IMR-90 (cell line): ENCODE measurements at regions not wholly inside any gene's neighbourhood (a gene's known extent, or its start where the extent isn't known, plus 50 kb on each side); places are given as distances from the start of the nearest gene placed in this dataset.

ENCODE experiments used
- ATAC-seq: fragments of 200-7000 bp; cut with Tn5 transposase; 2 replicates; pipeline ENCODE4 v1.9.1; 2020; ENCODE audit warnings: low read depth, mild to moderate bottlenecking, moderate library complexity
- BruUV-seq: library from RNA; stranded (reverse); fragments of 400-500 nt; replicated peaks from 2 replicates; lab custom pipeline; 2021; lab: Mats Ljungman, UMichigan
- CTCF ChIA-PET: fragments of 300-600 bp; formaldehyde crosslinking; extraction: SDS; loops from one replicate; lab custom pipeline; 2021; ENCODE audit warnings: antibody characterized with exemption; lab: Yijun Ruan, JAX
- POLR2A ChIA-PET: fragments of 300-600 bp; sonication (Branson Sonifier 250); formaldehyde crosslinking; loops from one replicate; lab custom pipeline; 2022; ENCODE audit warnings: antibody characterized with exemption; ENCODE audit not compliant: unreplicated experiment; lab: Charles Lee
- DNase-seq: peaks from one replicate; pipeline ENCODE4 v3.0.0; 2013
- H2AFZ ChIP-seq: replicated peaks from 2 replicates; pipeline ENCODE3; 2013; ENCODE audit warnings: low read length, mild to moderate bottlenecking; ENCODE audit not compliant: poor library complexity
- H2AK5ac ChIP-seq: 2 replicates; pipeline ENCODE4 v1.6.1; 2013; ENCODE audit warnings: low read depth, low read length, inconsistent platforms
- H2AK9ac ChIP-seq: replicated peaks from 2 replicates; pipeline ENCODE3; 2013; ENCODE audit warnings: mild to moderate bottlenecking, low read depth, low read length, moderate library complexity; ENCODE audit not compliant: poor library complexity
- H2BK120ac ChIP-seq: 2 replicates; pipeline ENCODE4 v1.6.1; 2013; ENCODE audit warnings: low read depth, low read length, inconsistent platforms
- H2BK15ac ChIP-seq: 3 replicates; pipeline ENCODE4 v1.6.1; 2013; ENCODE audit warnings: low read depth, low read length, inconsistent platforms
- H2BK20ac ChIP-seq: 2 replicates; pipeline ENCODE4 v1.6.1; 2013; ENCODE audit warnings: low read depth, mild to moderate bottlenecking, inconsistent platforms, low read length, moderate library complexity
- H2BK5ac ChIP-seq: 2 replicates; pipeline ENCODE4 v1.6.1; 2013; ENCODE audit warnings: mild to moderate bottlenecking, low read depth, low read length, inconsistent platforms; ENCODE audit not compliant: poor library complexity, severe bottlenecking
- H3K14ac ChIP-seq: replicated peaks from 2 replicates; pipeline ENCODE4 v1.6.1; 2013; ENCODE audit warnings: low read depth, low read length, inconsistent platforms
- H3K18ac ChIP-seq: 2 replicates; pipeline ENCODE4 v1.6.1; 2013; ENCODE audit warnings: low read depth, low read length, control low read depth
- H3K23ac ChIP-seq: 2 replicates; pipeline ENCODE4 v1.6.1; 2013; ENCODE audit warnings: low read depth, low read length, inconsistent platforms
- H3K27ac ChIP-seq: 2 replicates; pipeline ENCODE4 v1.5.1; 2013; ENCODE audit warnings: mild to moderate bottlenecking, control low read depth, low read length; ENCODE audit not compliant: insufficient read depth
- H3K27me3 ChIP-seq: 2 replicates; pipeline ENCODE4 v1.6.1; 2013; ENCODE audit warnings: low read length; ENCODE audit not compliant: control insufficient read depth, insufficient read depth
- H3K36me3 ChIP-seq: 2 replicates; pipeline ENCODE4 v1.6.1; 2013; ENCODE audit warnings: low read length, mixed read lengths; ENCODE audit not compliant: control insufficient read depth, insufficient read depth
- H3K4ac ChIP-seq: 2 replicates; pipeline ENCODE4 v1.6.1; 2013; ENCODE audit warnings: low read depth, low read length, inconsistent platforms
- H3K4me1 ChIP-seq: 2 replicates; pipeline ENCODE4 v1.6.1; 2013; ENCODE audit warnings: low read length, mixed read lengths; ENCODE audit not compliant: control insufficient read depth, insufficient read depth
- H3K4me2 ChIP-seq: 2 replicates; pipeline ENCODE4 v1.6.1; 2013; ENCODE audit warnings: low read depth, mild to moderate bottlenecking, control low read depth, low read length, moderate library complexity
- H3K4me3 ChIP-seq: 2 replicates; pipeline ENCODE4 v1.5.1; 2013; ENCODE audit warnings: low read depth, mild to moderate bottlenecking, control low read depth, low read length, moderate library complexity; ENCODE audit not compliant: insufficient read depth
- H3K56ac ChIP-seq: 2 replicates; pipeline ENCODE4 v1.6.1; 2013; ENCODE audit warnings: low read length, inconsistent platforms; ENCODE audit not compliant: insufficient read depth; ENCODE audit errors: extremely low read depth
- H3K79me1 ChIP-seq, 2 experiments: 2 replicates each; pipeline ENCODE4 v1.6.1; 2013; ENCODE audit warnings: low read length in 2 of 2, inconsistent platforms in 1 of 2, low read depth in 1 of 2
- H3K9ac ChIP-seq: 2 replicates; pipeline ENCODE4 v1.6.1; 2013; ENCODE audit warnings: low read depth, low read length, control low read depth
- H3K9me1 ChIP-seq: 2 replicates; pipeline ENCODE4 v1.6.1; 2013; ENCODE audit warnings: low read length, inconsistent platforms; ENCODE audit not compliant: insufficient read depth
- H3K9me3 ChIP-seq: 2 replicates; pipeline ENCODE4 v1.6.1; 2013; ENCODE audit warnings: low read length; ENCODE audit not compliant: control insufficient read depth, insufficient read depth
- H4K20me1 ChIP-seq: 2 replicates; pipeline ENCODE4 v1.6.1; 2013; ENCODE audit warnings: low read length, inconsistent platforms; ENCODE audit not compliant: insufficient read depth
- H4K5ac ChIP-seq: 2 replicates; pipeline ENCODE4 v1.6.1; 2013; ENCODE audit warnings: mild to moderate bottlenecking, low read depth, low read length, control low read depth
- H4K8ac ChIP-seq, 2 experiments: 2 replicates each; pipeline ENCODE4 v1.6.1; 2013; ENCODE audit warnings: low read depth in 2 of 2, low read length in 2 of 2, control low read depth in 1 of 2, inconsistent platforms in 1 of 2
- H4K91ac ChIP-seq: 2 replicates; pipeline ENCODE4 v1.6.1; 2013; ENCODE audit warnings: low read depth, low read length, inconsistent platforms; ENCODE audit not compliant: insufficient read depth
- CEBPB ChIP-seq: IDR thresholded peaks from 2 replicates; pipeline ENCODE4 v1.6.1; 2012; ENCODE audit warnings: low read depth, low read length, improper control_type of control experiment
- RCOR1 ChIP-seq: IDR thresholded peaks from 2 replicates; pipeline ENCODE4 v1.6.1; 2012; ENCODE audit warnings: mild to moderate bottlenecking, low read length, improper control_type of control experiment; ENCODE audit not compliant: insufficient replicate concordance
- WGBS, 2 experiments: methylation state at CpG; one replicate each; pipeline versions ENCODE4 v1.1.5 to v1.1.7; 2013; ENCODE audit warnings: missing lambda C conversion rate in 2 of 2; ENCODE audit not compliant: insufficient read length in 1 of 2; ENCODE audit errors: extremely low coverage in 2 of 2; 5-methylcytosine and 5-hydroxymethylcytosine counted together
- dilution Hi-C: fragments of 300-500 bp; cut with HindIII; formaldehyde crosslinking; loops from one replicate; pipeline ENCODE4 v1.14.3; 2018; ENCODE audit warnings: low sequenced_read_pairs; ENCODE audit not compliant: unreplicated experiment
- in situ Hi-C: fragments of 300-500 bp; cut with MboI; formaldehyde crosslinking; loops from 3 replicates; pipeline ENCODE4 v1.14.3; 2019; ENCODE audit warnings: low sequenced_read_pairs, inconsistent platforms, mixed read lengths
- intact Hi-C: fragments of 100-400 bp; cut with micrococcal nuclease; formaldehyde crosslinking; loops from 2 replicates; pipeline ENCODE4 v1.10.0; 2022
- TF ChIP-seq, protein P1 (sequence below): conservative IDR thresholded peaks from 2 replicates; pipeline ENCODE4 v1.5.1; 2012; ENCODE audit warnings: mild to moderate bottlenecking, low read depth, low read length, improper control_type of control experiment

- H2BK15ac ChIP-seq: no peak overlapping the region
- BruUV-seq: no TSS peak
- POLR2A ChIA-PET: no interaction called here
- H2BK120ac ChIP-seq: no peak overlapping the region
- no peak overlapping the region for H2AK9ac ChIP-seq
- CTCF ChIA-PET: no interaction called here
- no peaks in the 10 kb centered on the region for H3K9me3 ChIP-seq
- dilution Hi-C loops (no loop called here), intact Hi-C loops (no loop called here), in situ Hi-C loops (loop anchor here (25.0 kb wide), 1 partner anchor 217 kb away; no protein-coding TSS in a partner anchor)
- H3K79me1 ChIP-seq: no peaks in the 10 kb centered on the region
- WGBS, 2 experiments: no CpG with 5 or more reads among the region's 8 CpGs
- H3K27ac ChIP-seq: no peak overlapping the region
- TF ChIP-seq RCOR1 (no peak), CEBPB (no peak)
- TF ChIP-seq, protein P1, sequence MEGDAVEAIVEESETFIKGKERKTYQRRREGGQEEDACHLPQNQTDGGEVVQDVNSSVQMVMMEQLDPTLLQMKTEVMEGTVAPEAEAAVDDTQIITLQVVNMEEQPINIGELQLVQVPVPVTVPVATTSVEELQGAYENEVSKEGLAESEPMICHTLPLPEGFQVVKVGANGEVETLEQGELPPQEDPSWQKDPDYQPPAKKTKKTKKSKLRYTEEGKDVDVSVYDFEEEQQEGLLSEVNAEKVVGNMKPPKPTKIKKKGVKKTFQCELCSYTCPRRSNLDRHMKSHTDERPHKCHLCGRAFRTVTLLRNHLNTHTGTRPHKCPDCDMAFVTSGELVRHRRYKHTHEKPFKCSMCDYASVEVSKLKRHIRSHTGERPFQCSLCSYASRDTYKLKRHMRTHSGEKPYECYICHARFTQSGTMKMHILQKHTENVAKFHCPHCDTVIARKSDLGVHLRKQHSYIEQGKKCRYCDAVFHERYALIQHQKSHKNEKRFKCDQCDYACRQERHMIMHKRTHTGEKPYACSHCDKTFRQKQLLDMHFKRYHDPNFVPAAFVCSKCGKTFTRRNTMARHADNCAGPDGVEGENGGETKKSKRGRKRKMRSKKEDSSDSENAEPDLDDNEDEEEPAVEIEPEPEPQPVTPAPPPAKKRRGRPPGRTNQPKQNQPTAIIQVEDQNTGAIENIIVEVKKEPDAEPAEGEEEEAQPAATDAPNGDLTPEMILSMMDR: no peak
- H3K4ac ChIP-seq: no peak overlapping the region
- no peak overlapping the region for H3K9ac ChIP-seq
- no peak overlapping the region for H3K18ac ChIP-seq
- no peak overlapping the region for H2BK20ac ChIP-seq
- H2AK5ac ChIP-seq: no peak overlapping the region
- no peaks in the 10 kb centered on the region for H3K9me1 ChIP-seq
- H4K5ac ChIP-seq: no peak overlapping the region
- H3K14ac ChIP-seq: no peak overlapping the region
- H3K4me2 ChIP-seq: no peak overlapping the region
- H4K91ac ChIP-seq: no peak overlapping the region
- H3K27me3 ChIP-seq: peaks cover 4% of the 10 kb centered on the region; the same call in 1 of the 2 replicates
- H3K36me3 ChIP-seq: no peaks in the 10 kb centered on the region
- no peak overlapping the region for H3K56ac ChIP-seq
- H2AFZ ChIP-seq: no peak overlapping the region
- ATAC-seq (no peak), DNase-seq (no peak)
- H4K20me1 ChIP-seq: no peaks in the 10 kb centered on the region
- H4K8ac ChIP-seq: no peak overlapping the region
- H3K23ac ChIP-seq: no peak overlapping the region
- no peaks in the 10 kb centered on the region for H3K4me1 ChIP-seq
- H2BK5ac ChIP-seq: no peak overlapping the region
- no peak overlapping the region for H3K4me3 ChIP-seq
These were observed 129.8 kb downstream of the AACS start for GRCh38 chr12:125194987-125195386.
